ENCODE measurements at regions not wholly inside any gene's neighbourhood (a gene's known extent, or its start where the extent isn't known, plus 50 kb on each side); places are given as distances from the start of the nearest gene placed in this dataset.
A peak's percentile ranks its signal among the peaks of the same experiment; 100 is the strongest.

DNA sequence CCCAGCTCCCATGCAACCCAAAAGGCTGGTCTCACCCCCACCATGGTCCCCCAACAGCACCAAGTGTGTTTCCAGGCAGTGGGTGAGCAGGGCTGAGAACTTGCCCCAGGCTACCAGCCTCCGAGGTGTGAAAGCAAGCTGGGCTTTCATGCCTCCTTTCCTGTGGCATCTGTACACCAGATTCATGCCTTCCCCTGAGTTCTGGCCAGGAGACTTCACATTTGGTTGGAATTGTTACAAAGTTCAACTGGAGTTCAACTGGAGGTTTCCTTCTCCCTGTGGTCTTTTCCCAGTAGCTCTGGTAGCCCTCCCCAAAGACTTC lies 77.6 kb upstream of the RAB40AL start:
- TF ChIP-seq, protein P1, sequence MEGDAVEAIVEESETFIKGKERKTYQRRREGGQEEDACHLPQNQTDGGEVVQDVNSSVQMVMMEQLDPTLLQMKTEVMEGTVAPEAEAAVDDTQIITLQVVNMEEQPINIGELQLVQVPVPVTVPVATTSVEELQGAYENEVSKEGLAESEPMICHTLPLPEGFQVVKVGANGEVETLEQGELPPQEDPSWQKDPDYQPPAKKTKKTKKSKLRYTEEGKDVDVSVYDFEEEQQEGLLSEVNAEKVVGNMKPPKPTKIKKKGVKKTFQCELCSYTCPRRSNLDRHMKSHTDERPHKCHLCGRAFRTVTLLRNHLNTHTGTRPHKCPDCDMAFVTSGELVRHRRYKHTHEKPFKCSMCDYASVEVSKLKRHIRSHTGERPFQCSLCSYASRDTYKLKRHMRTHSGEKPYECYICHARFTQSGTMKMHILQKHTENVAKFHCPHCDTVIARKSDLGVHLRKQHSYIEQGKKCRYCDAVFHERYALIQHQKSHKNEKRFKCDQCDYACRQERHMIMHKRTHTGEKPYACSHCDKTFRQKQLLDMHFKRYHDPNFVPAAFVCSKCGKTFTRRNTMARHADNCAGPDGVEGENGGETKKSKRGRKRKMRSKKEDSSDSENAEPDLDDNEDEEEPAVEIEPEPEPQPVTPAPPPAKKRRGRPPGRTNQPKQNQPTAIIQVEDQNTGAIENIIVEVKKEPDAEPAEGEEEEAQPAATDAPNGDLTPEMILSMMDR (conservative IDR thresholded peaks at IDR 0.05; ENCODE audit: low read depth, low read length) = no peak
- no peak for DNase-seq (ENCODE audit: low read depth)
- no peak overlapping the region for H3K4me3 ChIP-seq (ENCODE audit: low read length)

GRCh38 chrX:102860235-102860634 lies 76.8 kb upstream of the RAB40AL start:
- H3K4me3 ChIP-seq (ENCODE audit: low read length) = no peak overlapping the region
- TF ChIP-seq, protein P1 (conservative IDR thresholded peaks at IDR 0.05; ENCODE audit: low read depth, low read length) = no peak
- no peak for DNase-seq (ENCODE audit: low read depth)

DNA sequence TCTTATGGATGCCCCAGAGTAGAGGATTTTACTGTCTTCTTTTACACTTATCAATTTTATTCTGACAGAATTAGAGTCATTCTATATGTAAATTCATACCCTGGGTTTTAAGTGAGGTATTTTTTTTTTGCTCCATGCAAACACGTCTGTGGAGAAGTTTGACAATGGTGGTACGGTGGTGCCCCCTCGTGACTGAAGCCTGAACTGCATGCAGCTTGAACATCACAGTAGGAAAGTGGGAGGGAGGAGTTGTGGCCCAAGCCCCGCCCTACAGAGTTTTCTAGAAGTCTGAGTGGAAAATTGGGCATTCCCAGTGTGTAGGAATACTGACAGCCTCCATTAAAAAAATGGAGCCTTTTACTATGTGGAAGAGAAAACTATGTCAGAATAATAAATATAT lies 73.3 kb upstream of the RAB40AL start:
- no peak overlapping the region for H3K4me3 ChIP-seq (ENCODE audit: low read length)
- DNase-seq (ENCODE audit: low read depth) = peak; percentile 16
- TF ChIP-seq, protein P1 (conservative IDR thresholded peaks at IDR 0.05; ENCODE audit: low read depth, low read length) = peak; percentile 80

DNA sequence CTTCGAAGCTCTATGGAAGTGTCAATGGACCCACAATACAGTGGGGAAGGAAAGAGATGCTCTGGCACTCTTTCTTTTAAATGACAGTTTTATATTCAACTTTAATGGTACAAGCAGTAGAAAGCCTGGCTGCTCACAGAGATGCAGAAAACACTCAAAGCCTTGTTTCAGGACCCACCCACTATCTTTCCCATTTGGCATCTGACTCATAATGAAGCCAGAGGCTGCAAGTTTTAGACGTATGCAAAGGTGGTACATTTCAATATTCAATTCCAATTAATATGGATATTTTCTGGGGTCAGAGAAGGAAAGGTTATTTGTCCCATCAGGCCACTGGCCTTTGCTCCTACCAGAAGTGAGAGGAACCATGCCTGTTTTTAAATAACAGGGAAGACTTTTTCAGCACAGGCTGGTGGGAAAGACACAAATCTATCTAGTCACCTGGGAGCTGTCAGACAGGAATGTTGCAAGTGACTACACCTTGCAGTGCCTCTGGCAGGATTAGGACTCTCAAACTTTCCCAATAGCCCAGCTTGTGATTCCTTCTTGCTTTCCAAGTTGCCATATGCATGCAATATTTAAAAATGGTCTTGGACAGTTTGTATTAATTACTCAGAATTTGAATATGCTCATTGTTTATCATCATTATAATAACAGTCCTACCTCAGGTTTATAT lies 70.0 kb upstream of the RAB40AL start:
- TF ChIP-seq, protein P1 (conservative IDR thresholded peaks at IDR 0.05; ENCODE audit: low read depth, low read length) = no peak
- H3K4me3 ChIP-seq (ENCODE audit: low read length) = no peak overlapping the region
- no peak for DNase-seq (ENCODE audit: low read depth)

DNA sequence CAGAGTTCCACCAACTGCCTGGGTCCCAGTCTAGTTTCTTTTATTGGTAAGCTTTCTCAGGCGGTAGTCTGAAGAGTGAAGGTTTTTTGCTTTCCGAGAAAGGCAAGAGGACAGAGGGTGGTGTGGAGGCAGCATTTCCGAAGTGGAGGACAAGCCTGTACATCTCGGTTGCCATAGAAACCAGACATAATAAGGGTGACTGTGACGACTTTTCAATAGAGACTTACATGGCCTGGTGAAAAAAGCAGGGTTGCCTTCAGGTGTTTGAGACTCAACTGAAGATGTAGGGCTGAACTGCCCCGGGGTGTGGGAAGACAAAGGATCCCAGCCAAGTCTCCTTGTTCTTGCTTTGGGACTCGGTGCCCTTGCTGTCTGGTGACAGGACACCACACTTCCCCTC lies 53.6 kb upstream of the RAB40AL start:
- no peak for DNase-seq (ENCODE audit: low read depth)
- TF ChIP-seq, protein P1 (conservative IDR thresholded peaks at IDR 0.05; ENCODE audit: low read depth, low read length) = no peak
- H3K4me3 ChIP-seq (ENCODE audit: low read length) = no peak overlapping the region
